SK-N-SH treated with all-trans-retinoic acid at 6 μM for 48 hours (cell line): ENCODE measurements at regions not wholly inside any gene's neighbourhood (a gene's known extent, or its start where the extent isn't known, plus 50 kb on each side); places are given as distances from the start of the nearest gene placed in this dataset.
"Not testable (repeated sequence)": the region's sequence is repeated elsewhere in the genome, so short reads cannot be mapped to it uniquely, and the experiment has no call there.

ENCODE experiments used
- ATAC-seq: fragments of 200-7000 bp; cut with Tn5 transposase; 3 replicates; pipeline ENCODE4 v1.9.1; 2020; ENCODE audit warnings: mild to moderate bottlenecking, moderate library complexity
- ARNTL ChIP-seq: fragments of 450-650 bp; formaldehyde crosslinking; IDR thresholded peaks from 2 replicates; pipeline ENCODE4 v1.5.0; 2020; ENCODE audit warnings: low read depth, mild to moderate bottlenecking, moderate library complexity, borderline replicate concordance
- BACH2 ChIP-seq: fragments of 250-450 bp; sonication (Bioruptor Pico); IDR thresholded peaks from 2 replicates; pipeline ENCODE4 v1.9.0; 2021; ENCODE audit warnings: mild to moderate bottlenecking, borderline replicate concordance
- CREB5 ChIP-seq: fragments of 250-450 bp; sonication (Bioruptor Pico); IDR thresholded peaks from 2 replicates; pipeline ENCODE4 v1.5.1; 2020; ENCODE audit warnings: low read depth, mild to moderate bottlenecking, moderate library complexity
- CSDC2 ChIP-seq: fragments of 250-450 bp; sonication (Bioruptor Pico); IDR thresholded peaks from 2 replicates; pipeline ENCODE4 v1.5.0; 2020; ENCODE audit warnings: mild to moderate bottlenecking, moderate library complexity
- ESRRG ChIP-seq: fragments of 250-450 bp; sonication (Bioruptor Pico); IDR thresholded peaks from 2 replicates; pipeline ENCODE4 v1.6.1; 2021; ENCODE audit warnings: mild to moderate bottlenecking
- GLIS3 ChIP-seq: fragments of 250-450 bp; sonication (Bioruptor Pico); IDR thresholded peaks from 2 replicates; pipeline ENCODE4 v1.5.0; 2020; ENCODE audit warnings: mild to moderate bottlenecking, moderate library complexity
- OSR1 ChIP-seq: fragments of 250-450 bp; sonication (Bioruptor Pico); IDR thresholded peaks from 2 replicates; pipeline ENCODE4 v1.8.0; 2022; ENCODE audit warnings: moderate library complexity, mild to moderate bottlenecking, inconsistent platforms
- PPARA ChIP-seq: fragments of 250-450 bp; sonication (Bioruptor Pico); IDR thresholded peaks from 2 replicates; pipeline ENCODE4 v1.5.0; 2020; ENCODE audit warnings: mild to moderate bottlenecking, borderline replicate concordance
- RARB ChIP-seq: fragments of 250-450 bp; sonication (Bioruptor Pico); IDR thresholded peaks from 2 replicates; pipeline ENCODE4 v1.8.0; 2021; ENCODE audit warnings: mild to moderate bottlenecking, moderate library complexity
- SNAI2 ChIP-seq: fragments of 250-450 bp; sonication (Bioruptor Pico); IDR thresholded peaks from 2 replicates; pipeline ENCODE4 v1.5.0; 2020; ENCODE audit warnings: mild to moderate bottlenecking, moderate library complexity
- TCF4 ChIP-seq: fragments of 250-450 bp; sonication (Bioruptor Pico); IDR thresholded peaks from 2 replicates; pipeline ENCODE4 v1.8.0; 2021; ENCODE audit warnings: mild to moderate bottlenecking, moderate library complexity, borderline replicate concordance
- TOX ChIP-seq: fragments of 250-450 bp; sonication (Bioruptor Pico); IDR thresholded peaks from 2 replicates; pipeline ENCODE4 v1.8.0; 2021; ENCODE audit warnings: mild to moderate bottlenecking, moderate library complexity, borderline replicate concordance
- TSHZ2 ChIP-seq: fragments of 250-450 bp; sonication (Bioruptor Pico); IDR thresholded peaks from 2 replicates; pipeline ENCODE4 v1.5.0; 2020; ENCODE audit warnings: mild to moderate bottlenecking, moderate library complexity
- ZC3H10 ChIP-seq: fragments of 250-450 bp; sonication (Bioruptor Pico); IDR thresholded peaks from 2 replicates; pipeline ENCODE4 v1.5.1; 2021; ENCODE audit warnings: mild to moderate bottlenecking, moderate library complexity
- ZFP30 ChIP-seq: fragments of 450-650 bp; formaldehyde crosslinking; IDR thresholded peaks from 2 replicates; pipeline ENCODE4 v1.5.0; 2022; ENCODE audit warnings: mild to moderate bottlenecking, moderate library complexity
- ZNF565 ChIP-seq: fragments of 450-650 bp; formaldehyde crosslinking; conservative IDR thresholded peaks from 2 replicates; pipeline ENCODE4 v1.5.0; 2020; ENCODE audit warnings: low read depth, mild to moderate bottlenecking, moderate library complexity
- TF ChIP-seq, protein P1 (sequence below): fragments of 250-450 bp; sonication (Bioruptor Pico); IDR thresholded peaks from 2 replicates; pipeline ENCODE4 v1.8.0; 2021; ENCODE audit warnings: low read depth, mild to moderate bottlenecking, moderate library complexity, borderline replicate concordance
- TF ChIP-seq, protein P2 (sequence below): fragments of 250-450 bp; sonication (Bioruptor Pico); IDR thresholded peaks from 2 replicates; pipeline ENCODE4 v1.8.0; 2020; ENCODE audit warnings: mild to moderate bottlenecking, moderate library complexity, borderline replicate concordance
- TF ChIP-seq, protein P3 (sequence below): fragments of 250-450 bp; sonication (Bioruptor Pico); IDR thresholded peaks from 2 replicates; pipeline ENCODE4 v1.5.1; 2021; ENCODE audit warnings: mild to moderate bottlenecking, moderate library complexity

GRCh38 chr20:58032599-58032998, 195.9 kb downstream of the ANKRD60 start:
- no peak for ATAC-seq
- TF ChIP-seq ESRRG: no peak
- no peak for TF ChIP-seq CSDC2
- TF ChIP-seq ZC3H10 (CRISPR knock-in tag): no peak
- no peak for TF ChIP-seq ARNTL (CRISPR knock-in tag)
- TF ChIP-seq, protein P1, sequence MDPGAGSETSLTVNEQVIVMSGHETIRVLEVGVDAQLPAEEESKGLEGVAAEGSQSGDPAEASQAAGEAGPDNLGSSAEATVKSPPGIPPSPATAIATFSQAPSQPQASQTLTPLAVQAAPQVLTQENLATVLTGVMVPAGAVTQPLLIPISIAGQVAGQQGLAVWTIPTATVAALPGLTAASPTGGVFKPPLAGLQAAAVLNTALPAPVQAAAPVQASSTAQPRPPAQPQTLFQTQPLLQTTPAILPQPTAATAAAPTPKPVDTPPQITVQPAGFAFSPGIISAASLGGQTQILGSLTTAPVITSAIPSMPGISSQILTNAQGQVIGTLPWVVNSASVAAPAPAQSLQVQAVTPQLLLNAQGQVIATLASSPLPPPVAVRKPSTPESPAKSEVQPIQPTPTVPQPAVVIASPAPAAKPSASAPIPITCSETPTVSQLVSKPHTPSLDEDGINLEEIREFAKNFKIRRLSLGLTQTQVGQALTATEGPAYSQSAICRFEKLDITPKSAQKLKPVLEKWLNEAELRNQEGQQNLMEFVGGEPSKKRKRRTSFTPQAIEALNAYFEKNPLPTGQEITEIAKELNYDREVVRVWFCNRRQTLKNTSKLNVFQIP (CRISPR knock-in tag): no peak
- no peak for TF ChIP-seq BACH2 (CRISPR knock-in tag)
- no peak for TF ChIP-seq GLIS3 (CRISPR knock-in tag)
- TF ChIP-seq ZFP30 (CRISPR knock-in tag): no peak
- no peak for TF ChIP-seq SNAI2 (CRISPR knock-in tag)
- no peak for TF ChIP-seq ZNF565 (CRISPR knock-in tag)
- TF ChIP-seq RARB (CRISPR knock-in tag): no peak
- no peak for TF ChIP-seq TOX

DNA sequence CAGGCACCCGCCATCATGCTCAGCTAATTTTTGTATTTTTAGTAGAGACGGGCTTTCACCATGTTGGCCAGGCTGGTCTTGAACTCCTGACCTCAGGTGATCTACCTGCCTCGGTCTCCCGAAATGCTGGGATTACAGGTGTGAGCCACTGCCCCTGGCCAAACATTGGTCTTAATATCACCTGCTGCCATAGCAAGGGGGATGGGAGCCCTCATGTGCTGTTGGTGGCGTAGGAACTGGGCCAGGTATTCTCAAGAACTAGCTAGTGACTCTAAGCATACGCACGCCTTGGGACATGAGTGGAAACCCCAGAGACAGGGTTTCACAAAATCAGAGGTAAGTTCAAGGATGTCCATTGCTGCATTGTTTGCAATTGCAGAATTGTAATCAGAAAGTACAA, 197.1 kb downstream of the ANKRD60 start:
- ATAC-seq: not testable (repeated sequence)

GRCh38 chr20:58028123-58028522, 200.3 kb downstream of the ANKRD60 start:
- ATAC-seq: no peak
- TF ChIP-seq, protein P1 (CRISPR knock-in tag): no peak
- TF ChIP-seq, protein P2, sequence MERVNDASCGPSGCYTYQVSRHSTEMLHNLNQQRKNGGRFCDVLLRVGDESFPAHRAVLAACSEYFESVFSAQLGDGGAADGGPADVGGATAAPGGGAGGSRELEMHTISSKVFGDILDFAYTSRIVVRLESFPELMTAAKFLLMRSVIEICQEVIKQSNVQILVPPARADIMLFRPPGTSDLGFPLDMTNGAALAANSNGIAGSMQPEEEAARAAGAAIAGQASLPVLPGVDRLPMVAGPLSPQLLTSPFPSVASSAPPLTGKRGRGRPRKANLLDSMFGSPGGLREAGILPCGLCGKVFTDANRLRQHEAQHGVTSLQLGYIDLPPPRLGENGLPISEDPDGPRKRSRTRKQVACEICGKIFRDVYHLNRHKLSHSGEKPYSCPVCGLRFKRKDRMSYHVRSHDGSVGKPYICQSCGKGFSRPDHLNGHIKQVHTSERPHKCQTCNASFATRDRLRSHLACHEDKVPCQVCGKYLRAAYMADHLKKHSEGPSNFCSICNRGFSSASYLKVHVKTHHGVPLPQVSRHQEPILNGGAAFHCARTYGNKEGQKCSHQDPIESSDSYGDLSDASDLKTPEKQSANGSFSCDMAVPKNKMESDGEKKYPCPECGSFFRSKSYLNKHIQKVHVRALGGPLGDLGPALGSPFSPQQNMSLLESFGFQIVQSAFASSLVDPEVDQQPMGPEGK: no peak
- no peak for TF ChIP-seq ARNTL (CRISPR knock-in tag)
- no peak for TF ChIP-seq PPARA
- TF ChIP-seq CREB5 (CRISPR knock-in tag): no peak
- TF ChIP-seq TSHZ2: no peak
- TF ChIP-seq OSR1 (CRISPR knock-in tag): no peak
- TF ChIP-seq GLIS3 (CRISPR knock-in tag): no peak
- TF ChIP-seq ZNF565 (CRISPR knock-in tag): no peak
- TF ChIP-seq TCF4: no peak
- no peak for TF ChIP-seq CSDC2

DNA sequence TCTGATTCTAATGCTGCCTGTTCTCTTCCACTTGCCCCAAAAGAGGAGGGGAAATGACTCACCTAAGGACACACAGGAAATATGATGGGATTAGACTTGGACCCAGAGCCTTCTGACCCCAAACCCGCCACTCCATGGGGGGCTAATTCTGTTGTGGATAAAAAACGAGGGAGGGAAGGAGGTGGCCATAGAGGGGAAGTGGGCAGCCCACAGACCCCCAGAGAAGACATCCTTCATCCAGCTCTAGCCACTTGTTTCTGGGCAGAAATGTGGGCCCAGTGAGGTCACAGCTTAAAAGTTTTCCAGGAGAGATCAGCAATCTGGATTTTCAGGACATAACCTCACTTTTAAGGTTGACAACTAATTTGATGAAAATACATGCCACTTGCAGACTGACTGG, 202.1 kb downstream of the ANKRD60 start:
- no peak for ATAC-seq
- no peak for TF ChIP-seq PPARA
- TF ChIP-seq ZNF565 (CRISPR knock-in tag): no peak
- TF ChIP-seq ZC3H10 (CRISPR knock-in tag): no peak
- TF ChIP-seq, all 23 proteins: peak for 0

DNA sequence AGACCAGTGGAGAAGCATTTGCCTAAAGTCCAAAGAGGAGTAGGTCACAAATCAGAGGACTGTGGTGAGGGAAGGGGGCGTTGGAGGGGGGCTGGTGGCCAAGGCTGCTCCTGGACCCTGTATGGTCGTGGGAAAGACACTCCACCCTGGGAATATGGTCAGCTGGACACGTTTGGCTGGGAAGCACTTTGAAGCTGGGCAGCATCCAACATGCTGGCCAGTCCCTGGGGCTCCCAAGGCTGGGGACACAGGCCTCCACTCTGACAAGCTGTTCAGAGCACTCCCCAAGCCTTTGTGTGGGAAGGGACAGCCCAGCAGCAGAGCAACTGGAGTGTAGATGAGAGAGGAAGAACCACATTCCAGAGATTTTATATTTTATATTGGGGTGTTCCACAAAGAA, 203.2 kb downstream of the ANKRD60 start:
- ATAC-seq: no peak
- no peak for TF ChIP-seq CREB5 (CRISPR knock-in tag)
- no peak for TF ChIP-seq RARB (CRISPR knock-in tag)
- TF ChIP-seq, protein P3, sequence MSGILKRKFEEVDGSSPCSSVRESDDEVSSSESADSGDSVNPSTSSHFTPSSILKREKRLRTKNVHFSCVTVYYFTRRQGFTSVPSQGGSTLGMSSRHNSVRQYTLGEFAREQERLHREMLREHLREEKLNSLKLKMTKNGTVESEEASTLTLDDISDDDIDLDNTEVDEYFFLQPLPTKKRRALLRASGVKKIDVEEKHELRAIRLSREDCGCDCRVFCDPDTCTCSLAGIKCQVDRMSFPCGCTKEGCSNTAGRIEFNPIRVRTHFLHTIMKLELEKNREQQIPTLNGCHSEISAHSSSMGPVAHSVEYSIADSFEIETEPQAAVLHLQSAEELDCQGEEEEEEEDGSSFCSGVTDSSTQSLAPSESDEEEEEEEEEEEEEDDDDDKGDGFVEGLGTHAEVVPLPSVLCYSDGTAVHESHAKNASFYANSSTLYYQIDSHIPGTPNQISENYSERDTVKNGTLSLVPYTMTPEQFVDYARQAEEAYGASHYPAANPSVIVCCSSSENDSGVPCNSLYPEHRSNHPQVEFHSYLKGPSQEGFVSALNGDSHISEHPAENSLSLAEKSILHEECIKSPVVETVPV (CRISPR knock-in tag): no peak
- no peak for TF ChIP-seq ESRRG
- TF ChIP-seq, protein P2: no peak
- TF ChIP-seq PPARA: no peak
